B cell (primary cell): ENCODE measurements at regions not wholly inside any gene's neighbourhood (a gene's known extent, or its start where the extent isn't known, plus 50 kb on each side); places are given as distances from the start of the nearest gene placed in this dataset.

Source experiments
- ATAC-seq: fragments of 200-7000 bp; cut with Tn5 transposase; one replicate; pipeline ENCODE4 v1.10.0; 2021; ENCODE audit warnings: low read depth, mild to moderate bottlenecking, moderate number of reproducible peaks, moderate library complexity
- CTCF ChIA-PET: fragments of 350-600 bp; sonication (Branson Sonifier 250); formaldehyde crosslinking; loops from one replicate; lab custom pipeline; 2021; ENCODE audit warnings: antibody characterized with exemption, inconsistent platforms; lab: Charles Lee
- POLR2A ChIA-PET: fragments of 350-600 bp; sonication (Branson Sonifier 250); formaldehyde crosslinking; loops from one replicate; lab custom pipeline; 2021; ENCODE audit warnings: antibody characterized with exemption; lab: Charles Lee
- DNase-seq: peaks from one replicate; pipeline ENCODE4 v3.0.0; 2013
- H2AFZ ChIP-seq: 2 replicates; pipeline ENCODE4 v1.6.1; 2012; ENCODE audit warnings: mild to moderate bottlenecking, low read depth, low read length; ENCODE audit not compliant: insufficient read depth, poor library complexity, severe bottlenecking
- H3K27ac ChIP-seq, 2 donors: 1 replicate in 1 of 2; 2 replicates in 1 of 2; pipeline ENCODE4 v1.5.1; 2012 to 2013; ENCODE audit warnings: low read length in 2 of 2, mild to moderate bottlenecking in 2 of 2, moderate library complexity in 1 of 2
- H3K27me3 ChIP-seq, 4 experiments: fragments of 200-600 bp in 1 of 4; sonication (generic) in 1 of 4; replicated peaks in 1 of 4; 1 replicate in 2 of 4; 2 replicates in 2 of 4; pipeline versions ENCODE4 v1.6.1 to v1.7.0; 2013 to 2016; ENCODE audit warnings: low read length in 3 of 4, mild to moderate bottlenecking in 2 of 4, mixed read lengths in 1 of 4, moderate library complexity in 1 of 4; ENCODE audit not compliant: insufficient read depth in 4 of 4, control insufficient read depth in 3 of 4; ENCODE audit errors: control extremely low read depth in 1 of 4
- H3K36me3 ChIP-seq, 2 experiments: replicated peaks in 1 of 2; 1 replicate in 1 of 2; 2 replicates in 1 of 2; pipeline versions ENCODE4 v1.6.1 to v1.7.1; 2013; ENCODE audit warnings: low read length in 1 of 2; ENCODE audit not compliant: insufficient read depth in 2 of 2, control insufficient read depth in 1 of 2; ENCODE audit errors: control extremely low read depth in 1 of 2, extremely low read depth in 1 of 2
- H3K4me1 ChIP-seq, 2 donors: fragments of 200-600 bp in 1 of 2; sonication (generic) in 1 of 2; 1 replicate in 1 of 2; 2 replicates in 1 of 2; pipeline versions ENCODE4 v1.5.1 to v1.6.1; 2013 to 2017; ENCODE audit warnings: low read length in 2 of 2; ENCODE audit not compliant: control insufficient read depth in 2 of 2, insufficient read depth in 2 of 2
- H3K4me2 ChIP-seq: replicated peaks from 2 replicates; pipeline ENCODE3; 2012; ENCODE audit warnings: mild to moderate bottlenecking, low read depth, low read length; ENCODE audit not compliant: poor library complexity, severe bottlenecking
- H3K4me3 ChIP-seq, 5 experiments: fragments of 200-600 bp in 1 of 5; sonication (generic) in 1 of 5; 1 replicate in 3 of 5; 2 replicates in 2 of 5; pipeline versions ENCODE4 v1.5.1 to v1.7.0; 2011 to 2016; ENCODE audit warnings: low read length in 4 of 5, mild to moderate bottlenecking in 4 of 5, low read depth in 2 of 5, control low read depth in 1 of 5, moderate library complexity in 1 of 5; ENCODE audit not compliant: insufficient read depth in 1 of 5; ENCODE audit errors: control extremely low read depth in 1 of 5, extremely low read depth in 1 of 5
- H3K79me2 ChIP-seq: fragments of 200-600 bp; sonication (generic); one replicate; pipeline ENCODE4 v1.6.0; 2016; ENCODE audit warnings: low read length; ENCODE audit not compliant: control insufficient read depth, insufficient read depth
- H3K9ac ChIP-seq: fragments of 200-600 bp; sonication (generic); 2 replicates; pipeline ENCODE4 v1.6.1; 2017; ENCODE audit warnings: mild to moderate bottlenecking, low read length, moderate library complexity
- H3K9me3 ChIP-seq, 3 donors: one replicate each; pipeline versions ENCODE4 v1.6.1 to v1.7.1; 2013; ENCODE audit warnings: low read length in 2 of 3; ENCODE audit not compliant: control insufficient read depth in 2 of 3, insufficient read depth in 1 of 3; ENCODE audit errors: control extremely low read depth in 1 of 3
- H4K20me1 ChIP-seq: 2 replicates; pipeline ENCODE4 v1.6.0; 2012; ENCODE audit warnings: mild to moderate bottlenecking, low read length; ENCODE audit not compliant: insufficient read depth, control insufficient read depth, poor library complexity, severe bottlenecking
- H3K27ac Mint-ChIP-seq: one replicate; pipeline ENCODE4 v1.8.0; 2021; ENCODE audit warnings: mixed read lengths
- H3K27me3 Mint-ChIP-seq: one replicate; pipeline ENCODE4 v1.8.0; 2021; ENCODE audit warnings: mixed read lengths
- H3K4me1 Mint-ChIP-seq: one replicate; pipeline ENCODE4 v1.8.0; 2021; ENCODE audit warnings: mixed read lengths
- H3K4me3 Mint-ChIP-seq: one replicate; pipeline ENCODE4 v1.8.0; 2021; ENCODE audit warnings: mixed read lengths
- H3K9me3 Mint-ChIP-seq: one replicate; pipeline ENCODE4 v1.8.0; 2022; ENCODE audit warnings: mixed read lengths; ENCODE audit not compliant: insufficient read depth
- CTCF ChIP-seq: fragments of 200-600 bp; IDR thresholded peaks from one replicate; pipeline ENCODE4 v1.8.0; 2022; ENCODE audit warnings: antibody characterized with exemption, mild to moderate bottlenecking
- EZH2 ChIP-seq: IDR thresholded peaks from 2 replicates; pipeline ENCODE4 v1.6.1; 2012; ENCODE audit warnings: borderline replicate concordance, low read depth, mild to moderate bottlenecking, moderate library complexity, low read length; ENCODE audit not compliant: insufficient read depth, poor library complexity, severe bottlenecking
- WGBS: methylation state at CpG from one replicate; pipeline ENCODE4 v1.1.5; 2013; ENCODE audit warnings: missing lambda C conversion rate; ENCODE audit not compliant: insufficient coverage; 5-methylcytosine and 5-hydroxymethylcytosine counted together
- intact Hi-C: fragments of 100-400 bp; cut with micrococcal nuclease; formaldehyde crosslinking; loops from one replicate; pipeline ENCODE4 v1.10.0; 2022

DNA sequence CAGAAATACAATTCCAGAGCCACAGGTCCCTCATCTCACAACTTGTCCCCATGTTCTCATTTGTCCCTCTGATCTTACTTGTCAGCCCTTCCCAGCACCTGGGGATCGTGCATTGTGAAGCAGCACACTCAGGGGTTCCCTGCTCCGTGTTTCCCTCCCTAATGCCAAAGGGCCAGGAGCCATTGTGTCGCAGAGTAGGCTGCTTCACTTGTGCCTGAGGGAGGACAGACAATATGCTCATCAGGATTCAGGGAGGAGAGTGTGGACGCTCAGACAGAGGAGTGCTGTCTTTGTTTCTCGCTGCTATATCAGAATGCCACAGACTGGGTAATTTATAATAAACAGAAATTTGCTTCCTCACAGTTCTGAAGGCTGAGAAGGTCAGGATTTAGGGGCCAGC is 315.3 kb downstream of the TRIML1 start:
- no peaks in the 10 kb centered on the region for H3K27me3 ChIP-seq
- no peak for TF ChIP-seq EZH2
- no peak for TF ChIP-seq CTCF
- H4K20me1 ChIP-seq: no peaks in the 10 kb centered on the region
- no peak overlapping the region for H3K4me3 Mint-ChIP-seq
- H3K27ac ChIP-seq: no peak overlapping the region
- DNase-seq (no peak), ATAC-seq (no peak)
- H3K4me2 ChIP-seq: no peak overlapping the region
- H3K4me1 Mint-ChIP-seq: no peaks in the 10 kb centered on the region
- ChIA-PET POLR2A (no interaction called here), CTCF (no interaction called here)
- intact Hi-C loops: no loop called here
- no peak overlapping the region for H3K9ac ChIP-seq
- H3K27me3 Mint-ChIP-seq: no peaks in the 10 kb centered on the region
- H3K4me3 ChIP-seq: no peak overlapping the region
- H3K9me3 ChIP-seq: peaks cover 0 to 18% (median 0%) of the 10 kb centered on the region in 3 donors
- WGBS: 91% methylated on average over 5 of the region's 5 CpGs
- H3K79me2 ChIP-seq: no peaks in the 10 kb centered on the region
- no peak overlapping the region for H2AFZ ChIP-seq
- H3K9me3 Mint-ChIP-seq: no peaks in the 10 kb centered on the region
- H3K36me3 ChIP-seq: no peaks in the 10 kb centered on the region
- no peaks in the 10 kb centered on the region for H3K4me1 ChIP-seq
- H3K27ac Mint-ChIP-seq: no peak overlapping the region

DNA sequence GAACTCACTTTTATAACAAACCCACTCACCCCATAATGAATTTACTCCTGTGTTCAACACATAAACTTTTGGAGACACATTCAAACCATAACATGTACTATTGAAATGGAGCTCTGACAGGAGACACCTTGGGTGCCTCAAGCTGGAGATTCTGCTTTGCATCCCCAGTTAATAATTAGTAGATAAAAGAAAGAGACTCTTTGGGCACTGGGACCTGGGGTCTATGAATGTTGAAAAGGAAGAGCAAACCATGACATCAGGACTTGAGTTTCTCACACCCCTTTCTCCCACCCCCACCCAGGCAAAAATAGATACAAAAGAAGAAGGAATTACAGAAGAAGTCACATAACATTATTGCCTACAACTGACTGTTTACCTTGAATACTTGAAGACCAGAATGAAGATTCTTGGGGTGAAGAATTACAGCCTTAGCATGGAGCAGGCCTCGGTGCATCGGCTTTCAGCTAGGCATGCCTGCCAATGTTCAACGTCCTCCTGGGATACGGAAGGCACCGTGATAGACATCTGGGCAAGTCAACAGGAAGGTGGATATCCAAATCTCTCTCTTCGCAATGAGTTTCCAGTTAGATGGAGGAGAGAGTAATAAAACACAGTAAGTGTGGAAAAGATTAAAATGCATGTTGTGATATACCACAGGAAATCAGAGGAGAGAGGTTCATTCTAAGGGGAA is 316.0 kb downstream of the TRIML1 start:
- no peak for TF ChIP-seq EZH2
- TF ChIP-seq CTCF: no peak
- POLR2A ChIA-PET: no interaction called here
- no peaks in the 10 kb centered on the region for H3K4me1 ChIP-seq
- H3K9me3 ChIP-seq: peaks cover 0 to 18% (median 0%) of the 10 kb centered on the region in 3 donors
- no peak overlapping the region for H2AFZ ChIP-seq
- Mint-ChIP-seq H3K27ac (no peak overlapping the region), H3K9me3 (no peaks in the 10 kb centered on the region), H3K4me1 (no peaks in the 10 kb centered on the region), H3K27me3 (no peaks in the 10 kb centered on the region), H3K4me3 (no peak overlapping the region)
- no peak overlapping the region for H3K4me2 ChIP-seq
- DNase-seq (no peak), ATAC-seq (no peak)
- no peak overlapping the region for H3K27ac ChIP-seq
- no peak overlapping the region for H3K9ac ChIP-seq
- 62% methylated on average over 6 of the region's 6 CpGs for WGBS
- H4K20me1 ChIP-seq: no peaks in the 10 kb centered on the region
- CTCF ChIA-PET: no interaction called here
- no peaks in the 10 kb centered on the region for H3K79me2 ChIP-seq
- H3K36me3 ChIP-seq: no peaks in the 10 kb centered on the region
- no peak overlapping the region for H3K4me3 ChIP-seq
- H3K27me3 ChIP-seq: no peaks in the 10 kb centered on the region
- intact Hi-C loops: no loop called here
